ENCODE measurements at regions not wholly inside any gene's neighbourhood (a gene's known extent, or its start where the extent isn't known, plus 50 kb on each side); places are given as distances from the start of the nearest gene placed in this dataset.

DNA sequence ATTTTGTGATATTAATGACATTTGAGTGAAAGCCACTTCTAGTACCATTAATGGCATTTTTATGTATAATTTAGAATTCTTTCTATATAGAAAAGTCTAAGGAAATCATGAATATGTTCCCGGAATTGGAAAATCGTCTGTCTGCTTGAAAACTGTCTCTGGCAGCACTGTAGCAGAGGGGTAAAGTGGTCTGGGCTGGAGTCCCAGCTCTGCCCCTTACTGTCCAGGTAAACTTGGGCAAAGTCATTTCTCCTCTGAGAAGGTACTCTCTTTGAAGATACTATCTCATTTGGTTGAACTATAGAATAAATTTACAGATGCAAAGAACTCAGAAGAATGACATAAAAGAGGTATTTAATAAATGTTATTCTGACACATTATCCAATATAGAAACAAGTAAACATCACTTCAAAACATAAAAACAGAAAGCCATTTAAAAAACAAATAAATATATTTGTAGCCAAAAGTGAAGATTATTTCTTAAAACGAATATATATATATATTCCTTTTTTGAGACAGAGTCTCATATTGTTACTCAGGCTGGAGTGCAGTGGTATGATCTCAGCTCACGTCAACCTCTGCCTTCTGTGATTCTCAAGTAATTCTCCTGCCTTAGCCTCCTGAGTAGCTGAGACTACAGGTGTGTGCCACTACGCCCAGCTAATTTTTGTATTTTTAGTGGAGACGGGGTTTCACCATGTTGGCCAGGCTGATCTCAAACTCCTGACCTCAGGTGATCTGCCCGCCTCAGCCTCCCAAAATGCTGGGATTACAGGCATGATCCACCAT is 149.8 kb upstream of the ITGA4 start:
- DNase-seq, result no peak

DNA sequence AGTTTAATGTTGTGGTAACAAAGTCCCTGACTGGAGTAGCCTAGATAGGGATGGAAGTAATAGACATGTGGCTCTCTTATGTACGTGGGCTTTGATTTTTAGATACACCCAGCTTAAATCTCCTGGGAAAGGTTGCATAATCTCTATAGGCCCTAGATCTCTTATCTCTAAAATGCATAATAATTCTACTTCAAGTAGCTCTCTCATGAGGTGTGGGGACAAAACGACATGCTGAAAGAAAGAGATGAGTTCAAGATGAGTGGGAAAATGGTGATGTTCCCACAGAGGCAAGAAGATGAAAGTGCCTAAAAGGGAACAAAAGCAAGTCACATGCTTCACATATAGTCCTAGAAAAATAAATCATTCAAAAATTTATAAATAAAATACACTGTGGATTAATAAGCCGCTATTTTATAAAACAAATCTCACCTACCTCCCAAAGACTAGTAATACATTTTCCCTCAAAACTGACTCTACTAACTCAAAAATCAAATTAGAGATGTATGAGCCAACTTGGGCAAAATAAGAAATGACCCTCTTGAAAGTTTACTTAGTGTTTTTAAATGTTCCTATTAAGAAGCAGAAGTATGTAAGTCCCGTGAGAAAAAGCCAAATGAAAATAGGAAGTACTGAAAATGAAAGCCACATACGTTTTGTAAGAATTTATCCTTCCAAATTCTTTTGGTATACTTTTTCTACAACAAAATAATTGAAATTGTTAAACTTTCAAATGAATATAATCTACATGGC is 148.2 kb upstream of the ITGA4 start:
- DNase-seq, result no peak

DNA sequence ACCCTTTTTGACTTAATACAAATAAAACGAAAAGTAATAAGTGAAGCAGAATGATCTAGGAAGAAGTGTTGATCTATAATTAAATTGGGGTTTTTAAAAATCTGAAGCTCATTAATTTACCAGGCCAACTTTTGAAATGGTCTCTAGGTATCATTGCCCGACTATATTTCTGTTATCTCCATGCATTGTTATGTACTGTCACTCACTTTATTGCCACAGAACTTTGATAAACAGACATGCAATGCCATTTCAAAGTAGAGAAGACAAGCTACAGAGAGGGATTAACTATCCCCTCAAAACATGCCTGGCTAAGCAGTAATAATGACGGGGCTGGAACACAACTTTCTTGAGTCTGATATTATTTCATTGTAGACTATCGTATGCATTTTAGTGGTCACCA is 147.6 kb upstream of the ITGA4 start:
- DNase-seq, result no peak

GRCh38 chr2:181310967-181311366 is 146.2 kb upstream of the ITGA4 start:
- DNase-seq, result no peak

DNA sequence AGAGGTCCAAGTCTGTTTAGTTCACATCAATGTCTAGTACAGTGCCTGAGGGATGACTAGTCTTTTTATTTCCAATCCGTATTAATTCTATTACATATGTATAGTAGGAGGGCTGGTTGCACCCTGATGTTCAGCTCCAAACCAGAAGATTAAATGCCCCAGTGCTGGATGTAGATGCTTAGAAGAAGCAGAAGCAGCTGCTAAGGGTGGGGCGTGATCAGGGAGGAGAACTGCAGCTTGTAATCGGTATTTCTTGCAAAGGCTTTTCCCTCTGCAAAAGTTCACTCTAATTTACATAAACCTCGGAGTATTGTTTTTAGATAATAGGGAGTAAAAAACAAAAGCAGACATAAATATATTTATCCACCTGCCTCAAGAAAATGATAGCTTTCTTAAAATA is 145.3 kb upstream of the ITGA4 start:
- DNase-seq, result no peak

DNA sequence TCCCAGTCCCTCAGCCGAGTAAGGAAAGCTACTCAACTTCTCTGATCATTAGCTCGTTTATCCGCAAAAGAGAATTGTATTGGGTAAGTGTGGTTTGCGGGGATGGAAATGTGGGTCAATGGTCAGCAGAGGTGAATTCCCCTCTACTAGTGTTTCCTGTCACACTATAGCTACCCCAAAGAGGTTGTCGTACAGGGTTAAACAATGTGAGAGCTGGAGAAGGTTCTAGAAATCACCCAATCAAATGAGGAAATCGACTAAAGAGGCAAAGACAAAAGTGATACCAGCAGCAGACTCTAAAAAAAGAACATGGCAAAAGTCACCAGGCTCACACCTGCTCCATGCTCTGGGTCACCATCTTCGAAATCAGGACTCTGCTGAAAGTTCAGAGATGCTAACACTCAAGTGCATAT is 144.7 kb upstream of the ITGA4 start:
- no peak for DNase-seq

- no peak for DNase-seq
Observed at GRCh38 chr2:181313845-181314244, 143.3 kb upstream of the ITGA4 start.

DNA sequence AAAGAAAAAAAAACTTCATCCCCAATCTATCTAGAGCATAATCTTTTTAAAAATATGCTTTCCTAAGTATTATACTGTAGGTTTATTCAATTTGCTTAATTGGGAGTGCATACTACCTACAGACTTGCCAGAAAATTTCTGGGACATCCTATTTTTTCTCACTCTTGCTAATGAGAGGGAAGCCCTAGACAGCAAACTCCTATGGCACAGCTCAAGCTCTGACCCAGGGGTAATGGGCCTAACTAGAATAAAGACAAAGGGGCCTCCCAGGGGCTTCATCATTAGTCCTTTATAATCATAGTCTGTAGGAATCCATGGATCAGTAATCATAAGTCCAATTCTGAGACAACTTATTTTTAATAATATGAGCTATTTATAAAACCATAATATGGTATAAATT is 142.6 kb upstream of the ITGA4 start:
- no peak for DNase-seq

GRCh38 chr2:181317511-181317910 is 139.7 kb upstream of the ITGA4 start:
- no peak for DNase-seq

DNA sequence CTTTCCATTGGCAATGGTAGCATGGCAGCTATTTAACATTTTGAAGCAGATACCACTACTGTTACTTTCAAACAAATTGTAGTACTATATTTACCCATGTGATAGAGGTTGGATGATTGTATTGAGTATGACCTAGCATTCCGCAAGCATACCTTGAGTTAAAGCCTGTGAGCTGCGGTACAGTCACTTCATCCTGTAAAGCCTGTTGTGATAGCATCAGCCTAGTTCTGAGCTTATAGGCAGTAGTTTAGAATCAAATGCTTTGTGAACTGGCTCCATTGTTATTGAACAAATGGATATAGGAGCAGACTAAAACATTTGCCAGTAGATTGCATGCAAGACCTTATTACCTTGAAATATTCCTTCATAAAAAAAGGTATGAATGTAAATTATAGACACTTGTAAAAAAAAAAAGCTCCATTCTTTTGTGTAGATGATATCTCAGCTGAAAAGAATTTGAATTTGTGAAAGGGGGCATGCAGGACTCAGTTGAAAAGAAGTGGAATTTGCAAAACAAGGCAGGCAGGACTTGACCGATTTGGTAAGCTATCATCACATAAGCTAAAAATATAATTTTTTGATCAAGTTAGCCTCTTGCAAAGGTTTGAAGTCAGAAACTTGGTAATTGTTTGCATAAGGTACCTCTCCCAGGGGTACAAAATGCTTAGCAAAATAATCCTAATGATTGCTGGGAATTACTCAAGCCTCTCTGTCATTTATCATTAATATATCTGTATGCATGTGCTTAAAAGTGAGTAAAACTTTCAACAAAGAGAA is 138.5 kb upstream of the ITGA4 start:
- no peak for DNase-seq

- no peak for DNase-seq
Observed at GRCh38 chr2:181319286-181319685, 137.9 kb upstream of the ITGA4 start.

DNA sequence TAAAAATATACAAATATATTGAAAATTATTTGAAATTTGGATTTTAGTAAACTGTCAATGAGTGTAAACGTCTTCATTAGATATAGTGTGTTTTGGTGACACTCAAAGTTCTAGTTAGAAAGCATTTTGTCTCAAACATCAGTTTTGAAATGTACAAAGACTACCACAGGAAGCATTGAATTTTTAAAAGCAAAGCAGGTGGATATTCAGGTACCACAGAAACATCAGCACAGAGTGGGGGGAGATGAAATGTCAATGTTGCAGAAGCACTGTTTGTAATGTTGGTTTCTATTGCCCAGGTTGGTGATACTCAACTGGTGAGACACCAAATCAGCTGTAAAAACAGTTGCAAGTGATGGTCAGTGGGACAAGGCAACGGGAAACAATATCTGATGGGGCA is 136.5 kb upstream of the ITGA4 start:
- DNase-seq, result no peak

DNA sequence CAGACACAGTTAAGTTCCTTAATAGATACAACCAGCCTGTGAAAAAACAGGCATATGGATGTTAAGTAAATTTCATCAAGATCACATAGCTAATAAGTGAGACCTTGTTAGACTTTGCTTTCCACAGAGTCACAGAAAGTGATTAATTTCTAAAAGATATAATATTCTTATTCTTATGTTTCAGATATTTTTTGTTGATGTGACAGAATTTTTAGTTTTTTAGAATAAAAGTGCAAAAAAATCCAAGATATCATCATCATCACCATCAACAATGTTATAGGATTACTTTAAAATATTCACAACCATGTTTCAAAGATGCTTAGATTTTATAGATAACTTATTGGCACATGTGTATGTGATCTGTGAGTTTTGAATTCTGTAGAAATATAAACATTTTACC is 132.3 kb upstream of the ITGA4 start:
- no peak for DNase-seq

DNA sequence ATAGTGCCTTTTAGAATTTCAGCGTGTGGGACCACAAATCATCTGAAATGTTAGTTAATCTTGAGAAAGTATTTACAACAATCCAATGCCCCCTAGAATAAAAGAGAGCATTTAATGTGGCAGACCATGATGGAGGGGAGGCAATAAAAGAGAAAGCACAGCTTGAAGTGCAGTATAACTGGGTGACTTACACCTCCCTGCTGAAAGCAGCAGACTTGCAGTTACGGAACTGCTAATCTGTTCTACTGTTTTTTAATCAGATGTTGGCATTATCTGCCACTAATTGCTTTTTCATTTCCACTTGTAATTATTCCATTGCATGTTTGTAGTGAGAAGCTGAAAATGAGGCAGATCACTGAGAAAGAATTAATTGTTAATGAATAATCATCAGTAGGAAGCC is 130.5 kb upstream of the ITGA4 start:
- no peak for DNase-seq

DNA sequence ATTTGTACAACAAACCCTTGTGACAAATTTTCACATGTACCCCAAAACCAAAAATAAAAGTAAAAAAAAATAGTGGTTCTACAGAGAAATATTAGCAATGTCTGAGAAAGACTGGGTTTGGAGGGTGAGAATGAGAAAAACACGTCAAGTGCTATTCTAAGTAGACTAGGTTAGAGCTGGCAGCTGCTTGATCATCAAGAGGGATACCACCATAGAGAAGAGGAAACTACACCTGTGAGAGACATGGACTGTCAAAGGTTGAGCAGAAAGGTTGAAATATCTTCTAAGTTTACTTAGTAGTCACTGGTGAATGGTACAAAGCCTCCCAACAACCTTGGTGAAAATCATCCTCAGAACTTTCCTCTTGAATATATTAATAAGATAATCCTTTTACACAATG is 126.9 kb upstream of the ITGA4 start:
- DNase-seq, result no peak

DNA sequence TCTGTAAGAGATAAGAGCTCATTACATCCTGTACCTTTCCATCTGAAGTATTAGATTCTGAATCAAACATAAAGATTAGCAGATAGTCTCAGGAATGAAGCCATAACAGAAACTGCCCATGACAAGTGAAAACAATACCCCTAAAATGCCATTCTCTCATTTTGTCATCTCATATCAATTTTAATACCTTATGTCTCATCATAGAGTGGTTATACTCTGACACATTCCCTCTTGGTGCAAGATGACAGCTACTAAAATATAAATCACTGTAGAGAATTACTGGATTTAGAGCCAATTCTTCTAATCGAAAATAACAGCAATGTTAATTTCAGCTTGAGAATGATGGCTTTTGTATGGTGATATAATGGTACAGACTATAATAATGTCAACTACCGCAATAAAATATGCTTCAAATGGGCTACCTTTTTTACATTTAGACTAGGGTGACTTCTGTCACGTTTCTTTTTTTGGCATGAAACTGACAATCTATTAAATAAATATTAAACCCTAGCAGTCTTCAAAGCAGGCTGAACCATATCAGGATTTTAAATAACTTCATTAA is 125.1 kb upstream of the ITGA4 start:
- DNase-seq, result no peak

- no peak for DNase-seq
Observed at GRCh38 chr2:181334158-181334826, 122.9 kb upstream of the ITGA4 start.

DNA sequence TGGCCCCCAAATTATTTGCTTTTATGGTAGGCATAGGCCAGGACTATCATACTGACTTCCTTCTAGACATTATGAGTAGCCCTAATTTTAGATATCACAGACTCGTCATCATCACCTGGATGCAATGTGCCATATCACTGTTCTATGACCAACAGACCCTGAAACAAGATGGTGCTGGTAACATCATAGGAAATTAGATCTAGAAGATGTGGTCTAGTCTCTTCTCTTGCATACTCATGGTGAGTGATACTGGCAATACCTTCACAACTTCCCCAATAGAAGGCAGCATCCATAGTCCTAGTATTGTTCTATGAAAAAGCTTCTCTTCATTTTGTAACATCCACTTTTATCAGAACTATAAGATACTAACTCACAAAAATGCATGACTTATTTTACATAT is 116.3 kb upstream of the ITGA4 start:
- DNase-seq, result no peak

- no peak for DNase-seq
Observed at GRCh38 chr2:181341855-181342600, 115.2 kb upstream of the ITGA4 start.

DNA sequence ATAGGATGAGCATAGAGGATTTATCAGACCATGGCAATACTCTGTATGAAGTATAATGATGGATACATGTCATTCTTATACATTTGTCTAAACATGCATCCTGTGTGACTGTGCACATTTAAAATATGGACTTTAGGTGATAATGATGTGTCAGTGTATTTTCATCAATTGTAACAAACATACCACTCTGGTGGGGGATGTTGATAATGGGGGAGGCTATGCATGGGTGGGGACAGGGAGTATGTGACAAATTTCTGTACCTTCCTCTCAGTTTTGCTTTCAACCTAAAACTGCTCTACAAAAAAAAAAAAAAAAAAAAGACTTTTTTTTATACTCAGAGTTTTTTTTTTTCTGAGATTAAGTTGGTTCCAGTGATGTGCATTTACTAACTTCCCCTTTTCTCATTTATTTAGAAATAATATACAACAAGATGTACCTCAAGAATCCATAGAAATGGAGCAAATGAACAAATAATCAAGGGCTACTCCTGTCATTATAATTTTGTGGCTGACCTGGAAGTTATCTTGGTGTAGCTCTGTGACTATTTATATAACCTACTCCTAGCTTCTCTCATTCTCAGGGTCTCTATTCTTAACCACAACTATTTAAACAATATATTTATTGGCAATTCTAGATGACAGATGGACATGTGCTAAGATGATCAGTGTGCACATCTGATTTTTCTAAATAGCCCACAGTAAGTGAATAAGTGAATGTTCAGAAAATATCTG is 108.9 kb upstream of the ITGA4 start:
- DNase-seq, result no peak

DNA sequence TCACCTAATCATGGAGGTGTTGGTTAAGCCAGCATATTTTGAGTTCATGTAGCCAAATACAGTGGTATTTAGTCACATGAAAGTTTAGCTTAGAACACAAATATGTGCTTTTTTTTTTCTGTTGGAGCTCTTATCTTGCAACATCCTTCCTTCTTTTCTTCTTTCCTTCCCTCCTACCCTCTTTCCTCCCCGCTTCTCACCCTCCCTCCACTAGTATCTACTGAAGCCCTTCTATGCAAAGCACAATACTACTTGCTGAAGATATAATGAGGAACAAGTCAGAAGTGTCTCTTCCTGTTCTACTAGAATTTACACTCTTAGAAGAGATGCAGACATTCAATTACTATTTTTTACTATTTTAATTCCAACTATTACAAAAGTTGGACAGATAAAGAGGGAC is 105.0 kb upstream of the ITGA4 start:
- no peak for DNase-seq

Data from activated gamma-delta T cell (primary cell).